IMR-90 (cell line): ENCODE measurements at regions not wholly inside any gene's neighbourhood (a gene's known extent, or its start where the extent isn't known, plus 50 kb on each side); places are given as distances from the start of the nearest gene placed in this dataset.

Experiments used
- CHD1 ChIP-seq: IDR thresholded peaks from 2 replicates; pipeline ENCODE4 v1.6.1; 2012; ENCODE audit warnings: low read depth, low read length, improper control_type of control experiment
- FOS ChIP-seq: fragments of 150-350 bp; IDR thresholded peaks from 2 replicates; pipeline ENCODE4 v1.6.1; 2016; ENCODE audit warnings: low read depth, low read length
- MAFK ChIP-seq: IDR thresholded peaks from 2 replicates; pipeline ENCODE4 v1.6.1; 2012; ENCODE audit warnings: low read depth, low read length, improper control_type of control experiment
- POLR2A ChIP-seq: IDR thresholded peaks from 2 replicates; pipeline ENCODE4 v1.6.1; 2012; ENCODE audit warnings: mild to moderate bottlenecking, low read depth, low read length
- TF ChIP-seq, protein P1 (sequence below): conservative IDR thresholded peaks from 2 replicates; pipeline ENCODE4 v1.5.1; 2012; ENCODE audit warnings: mild to moderate bottlenecking, low read depth, low read length, improper control_type of control experiment

DNA sequence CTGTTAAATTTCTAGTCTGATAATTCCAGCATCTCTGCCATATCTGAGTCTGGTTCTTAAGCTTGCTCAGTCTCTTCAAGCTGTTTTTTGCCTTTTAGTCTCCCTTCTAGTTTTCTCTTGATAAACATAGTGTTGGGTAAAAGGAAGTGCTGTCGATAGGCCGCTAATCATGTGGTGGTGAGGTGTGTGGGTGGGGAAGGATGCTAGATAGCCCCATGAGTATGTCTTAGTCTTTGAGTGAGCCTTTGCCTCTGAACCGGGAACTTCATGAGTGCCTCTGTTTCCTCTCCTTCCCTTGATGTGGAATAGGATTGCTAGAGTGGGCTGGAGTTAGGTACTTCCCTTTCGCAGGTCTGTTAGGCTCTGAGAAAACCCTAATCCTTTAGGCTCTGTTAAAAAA lies 441.8 kb downstream of the INHBA start:
- TF ChIP-seq, protein P1, sequence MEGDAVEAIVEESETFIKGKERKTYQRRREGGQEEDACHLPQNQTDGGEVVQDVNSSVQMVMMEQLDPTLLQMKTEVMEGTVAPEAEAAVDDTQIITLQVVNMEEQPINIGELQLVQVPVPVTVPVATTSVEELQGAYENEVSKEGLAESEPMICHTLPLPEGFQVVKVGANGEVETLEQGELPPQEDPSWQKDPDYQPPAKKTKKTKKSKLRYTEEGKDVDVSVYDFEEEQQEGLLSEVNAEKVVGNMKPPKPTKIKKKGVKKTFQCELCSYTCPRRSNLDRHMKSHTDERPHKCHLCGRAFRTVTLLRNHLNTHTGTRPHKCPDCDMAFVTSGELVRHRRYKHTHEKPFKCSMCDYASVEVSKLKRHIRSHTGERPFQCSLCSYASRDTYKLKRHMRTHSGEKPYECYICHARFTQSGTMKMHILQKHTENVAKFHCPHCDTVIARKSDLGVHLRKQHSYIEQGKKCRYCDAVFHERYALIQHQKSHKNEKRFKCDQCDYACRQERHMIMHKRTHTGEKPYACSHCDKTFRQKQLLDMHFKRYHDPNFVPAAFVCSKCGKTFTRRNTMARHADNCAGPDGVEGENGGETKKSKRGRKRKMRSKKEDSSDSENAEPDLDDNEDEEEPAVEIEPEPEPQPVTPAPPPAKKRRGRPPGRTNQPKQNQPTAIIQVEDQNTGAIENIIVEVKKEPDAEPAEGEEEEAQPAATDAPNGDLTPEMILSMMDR, result no peak
- no peak for TF ChIP-seq POLR2A
- no peak for TF ChIP-seq MAFK
- no peak for TF ChIP-seq FOS
- TF ChIP-seq CHD1, result no peak
